OCI-LY3 (cell line): ENCODE measurements at regions not wholly inside any gene's neighbourhood (a gene's known extent, or its start where the extent isn't known, plus 50 kb on each side); places are given as distances from the start of the nearest gene placed in this dataset.
A peak's percentile ranks its signal among the peaks of the same experiment; 100 is the strongest.

Experiments
- EZH2phosphoT487 ChIP-seq: fragments of 200-600 bp; shearing (Covaris generic); IDR thresholded peaks from 2 replicates; pipeline ENCODE4 v1.6.1; 2018; ENCODE audit warnings: antibody characterized with exemption, mixed run types, low read depth
- TF ChIP-seq, protein P1 (sequence below): fragments of 200-600, 300-600 bp; sonication (generic); IDR thresholded peaks from 2 replicates; pipeline ENCODE4 v1.5.1; 2014; ENCODE audit warnings: antibody characterized with exemption, low read length, low read depth

DNA sequence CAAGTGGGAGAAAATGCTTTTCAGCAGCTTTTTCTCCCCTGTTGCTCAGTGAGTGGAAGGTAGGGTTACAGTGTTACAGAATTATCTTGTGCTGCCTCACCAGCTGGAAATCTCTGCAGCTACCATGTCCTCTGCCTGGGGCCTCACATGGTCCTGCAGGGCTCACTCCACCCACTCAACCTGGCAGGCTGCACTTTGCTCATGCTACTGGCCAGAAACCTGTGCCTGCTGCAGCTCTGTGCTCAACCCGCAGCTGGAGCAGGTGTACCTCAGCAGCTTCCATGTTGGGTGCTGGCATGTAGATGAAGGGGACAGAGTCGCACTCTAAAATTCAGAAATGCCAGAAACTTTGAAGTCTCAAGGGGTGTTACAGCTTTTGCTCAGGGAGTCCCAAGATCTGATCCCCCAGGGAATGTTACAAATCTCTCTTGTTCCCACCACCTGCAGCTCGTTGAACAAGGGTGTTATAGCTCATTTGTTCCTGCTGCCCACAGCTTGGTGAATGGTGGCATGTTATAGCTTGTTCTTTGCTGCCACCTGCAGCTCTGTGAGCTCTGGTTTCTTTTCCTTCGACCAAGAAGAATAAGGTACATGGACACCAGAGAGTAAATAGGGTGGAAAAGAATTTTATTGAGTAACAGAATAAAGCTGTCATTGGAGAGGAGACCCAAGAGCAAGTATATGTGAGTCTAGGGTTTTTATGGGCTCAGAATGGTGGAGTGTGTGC is 845.8 kb downstream of the TECRL start:
- TF ChIP-seq, protein P1, sequence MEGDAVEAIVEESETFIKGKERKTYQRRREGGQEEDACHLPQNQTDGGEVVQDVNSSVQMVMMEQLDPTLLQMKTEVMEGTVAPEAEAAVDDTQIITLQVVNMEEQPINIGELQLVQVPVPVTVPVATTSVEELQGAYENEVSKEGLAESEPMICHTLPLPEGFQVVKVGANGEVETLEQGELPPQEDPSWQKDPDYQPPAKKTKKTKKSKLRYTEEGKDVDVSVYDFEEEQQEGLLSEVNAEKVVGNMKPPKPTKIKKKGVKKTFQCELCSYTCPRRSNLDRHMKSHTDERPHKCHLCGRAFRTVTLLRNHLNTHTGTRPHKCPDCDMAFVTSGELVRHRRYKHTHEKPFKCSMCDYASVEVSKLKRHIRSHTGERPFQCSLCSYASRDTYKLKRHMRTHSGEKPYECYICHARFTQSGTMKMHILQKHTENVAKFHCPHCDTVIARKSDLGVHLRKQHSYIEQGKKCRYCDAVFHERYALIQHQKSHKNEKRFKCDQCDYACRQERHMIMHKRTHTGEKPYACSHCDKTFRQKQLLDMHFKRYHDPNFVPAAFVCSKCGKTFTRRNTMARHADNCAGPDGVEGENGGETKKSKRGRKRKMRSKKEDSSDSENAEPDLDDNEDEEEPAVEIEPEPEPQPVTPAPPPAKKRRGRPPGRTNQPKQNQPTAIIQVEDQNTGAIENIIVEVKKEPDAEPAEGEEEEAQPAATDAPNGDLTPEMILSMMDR: peak; percentile 68
- no peak for TF ChIP-seq EZH2phosphoT487
